MCF 10A (cell line): ENCODE measurements at regions not wholly inside any gene's neighbourhood (a gene's known extent, or its start where the extent isn't known, plus 50 kb on each side); places are given as distances from the start of the nearest gene placed in this dataset.

Source experiments
- BruUV-seq: library from RNA; stranded (reverse); fragments of 400-500 nt; replicated peaks from 2 replicates; lab custom pipeline; 2021; lab: Mats Ljungman, UMichigan
- CTCF ChIA-PET: fragments of 300-600 bp; sonication (Branson Sonifier 250); formaldehyde crosslinking; extraction: SDS; loops from one replicate; lab custom pipeline; 2021; ENCODE audit warnings: antibody characterized with exemption, inconsistent platforms; lab: Yijun Ruan, JAX
- POLR2A ChIA-PET: fragments of 300-600, 350-650 bp; sonication (Branson Sonifier 250); formaldehyde crosslinking; extraction: SDS; loops from one replicate; lab custom pipeline; 2020; ENCODE audit warnings: antibody characterized with exemption, inconsistent platforms; lab: Yijun Ruan, JAX
- DNase-seq: peaks from one replicate; pipeline ENCODE4 v3.0.0-alpha.2; 2018; ENCODE audit not compliant: unreplicated experiment
- H3K27ac Mint-ChIP-seq: one replicate; pipeline ENCODE4 v1.8.0; 2022; ENCODE audit warnings: mild to moderate bottlenecking, low read depth, mixed read lengths; ENCODE audit not compliant: unreplicated experiment
- H3K27me3 Mint-ChIP-seq: one replicate; pipeline ENCODE4 v1.8.0; 2022; ENCODE audit warnings: mixed read lengths; ENCODE audit not compliant: insufficient read depth, unreplicated experiment
- H3K36me3 Mint-ChIP-seq: one replicate; pipeline ENCODE4 v1.8.0; 2022; ENCODE audit warnings: mild to moderate bottlenecking, moderate library complexity, mixed read lengths; ENCODE audit not compliant: insufficient read depth, unreplicated experiment
- H3K4me1 Mint-ChIP-seq: one replicate; pipeline ENCODE4 v1.8.0; 2022; ENCODE audit warnings: mixed read lengths; ENCODE audit not compliant: insufficient read depth, unreplicated experiment
- H3K4me3 Mint-ChIP-seq: one replicate; pipeline ENCODE4 v1.8.0; 2022; ENCODE audit warnings: mild to moderate bottlenecking, moderate library complexity, mixed read lengths; ENCODE audit not compliant: unreplicated experiment
- H3K9me3 Mint-ChIP-seq: one replicate; pipeline ENCODE4 v1.8.0; 2022; ENCODE audit warnings: mixed read lengths; ENCODE audit not compliant: unreplicated experiment
- CTCF ChIP-seq: fragments of 200-600 bp; IDR thresholded peaks from one replicate; pipeline ENCODE4 v1.8.0; 2022; ENCODE audit warnings: antibody characterized with exemption, mild to moderate bottlenecking; ENCODE audit not compliant: unreplicated experiment
- intact Hi-C: fragments of 100-400 bp; cut with micrococcal nuclease; formaldehyde crosslinking; loops from 2 replicates; pipeline ENCODE4 v1.14.1; 2022

- no peaks in the 10 kb centered on the region for H3K4me1 Mint-ChIP-seq
- BruUV-seq, result no TSS peak
- peaks cover 17% of the 10 kb centered on the region for H3K27me3 Mint-ChIP-seq
- H3K36me3 Mint-ChIP-seq, result no peaks in the 10 kb centered on the region
- ChIA-PET POLR2A (no interaction called here), CTCF (no interaction called here)
- DNase-seq, result no peak
- H3K27ac Mint-ChIP-seq, result no peak overlapping the region
- H3K4me3 Mint-ChIP-seq, result no peak overlapping the region
- no peak for TF ChIP-seq CTCF
- H3K9me3 Mint-ChIP-seq, result peaks cover 19% of the 10 kb centered on the region
- intact Hi-C loops, result no loop called here
These were observed 106.1 kb upstream of the RGMA start for GRCh38 chr15:93195109-93195508.

GRCh38 chr15:93190238-93190637 is 101.2 kb upstream of the RGMA start:
- BruUV-seq, result no TSS peak
- Mint-ChIP-seq H3K36me3 (no peaks in the 10 kb centered on the region), H3K4me3 (no peak overlapping the region), H3K27me3 (peaks cover 17% of the 10 kb centered on the region), H3K4me1 (peaks cover 7% of the 10 kb centered on the region), H3K9me3 (no peaks in the 10 kb centered on the region), H3K27ac (no peak overlapping the region)
- ChIA-PET POLR2A (no interaction called here), CTCF (no interaction called here)
- intact Hi-C loops, result no loop called here
- DNase-seq, result no peak
- no peak for TF ChIP-seq CTCF

GRCh38 chr15:93189561-93189960 is 100.5 kb upstream of the RGMA start:
- intact Hi-C loops, result no loop called here
- no TSS peak for BruUV-seq
- no peaks in the 10 kb centered on the region for H3K36me3 Mint-ChIP-seq
- ChIA-PET POLR2A (no interaction called here), CTCF (no interaction called here)
- peaks cover 7% of the 10 kb centered on the region for H3K4me1 Mint-ChIP-seq
- DNase-seq, result no peak
- peaks cover 17% of the 10 kb centered on the region for H3K27me3 Mint-ChIP-seq
- no peak for TF ChIP-seq CTCF
- H3K27ac Mint-ChIP-seq, result no peak overlapping the region
- no peak overlapping the region for H3K4me3 Mint-ChIP-seq
- H3K9me3 Mint-ChIP-seq, result no peaks in the 10 kb centered on the region

GRCh38 chr15:93188236-93188635 is 99.2 kb upstream of the RGMA start:
- H3K9me3 Mint-ChIP-seq, result no peaks in the 10 kb centered on the region
- H3K36me3 Mint-ChIP-seq, result no peaks in the 10 kb centered on the region
- H3K4me1 Mint-ChIP-seq, result peaks cover 7% of the 10 kb centered on the region
- no TSS peak for BruUV-seq
- DNase-seq, result no peak
- H3K27me3 Mint-ChIP-seq, result peaks cover 17% of the 10 kb centered on the region
- no peak for TF ChIP-seq CTCF
- H3K27ac Mint-ChIP-seq, result no peak overlapping the region
- H3K4me3 Mint-ChIP-seq, result no peak overlapping the region
- ChIA-PET POLR2A (no interaction called here), CTCF (interaction anchor here (0.6 to 1.2 kb wide), 2 partner anchors 787 to 791 kb away, joined by 3 read pairs; no protein-coding TSS in a partner anchor)
- intact Hi-C loops, result no loop called here
